IMR-90 (cell line): ENCODE measurements at regions not wholly inside any gene's neighbourhood (a gene's known extent, or its start where the extent isn't known, plus 50 kb on each side); places are given as distances from the start of the nearest gene placed in this dataset.

Experiments used
- ATAC-seq: fragments of 200-7000 bp; cut with Tn5 transposase; 2 replicates; pipeline ENCODE4 v1.9.1; 2020; ENCODE audit warnings: low read depth, mild to moderate bottlenecking, moderate library complexity
- BruUV-seq: library from RNA; stranded (reverse); fragments of 400-500 nt; replicated peaks from 2 replicates; lab custom pipeline; 2021; lab: Mats Ljungman, UMichigan
- CTCF ChIA-PET: fragments of 300-600 bp; formaldehyde crosslinking; extraction: SDS; loops from one replicate; lab custom pipeline; 2021; ENCODE audit warnings: antibody characterized with exemption; lab: Yijun Ruan, JAX
- POLR2A ChIA-PET: fragments of 300-600 bp; sonication (Branson Sonifier 250); formaldehyde crosslinking; loops from one replicate; lab custom pipeline; 2022; ENCODE audit warnings: antibody characterized with exemption; ENCODE audit not compliant: unreplicated experiment; lab: Charles Lee
- DNase-seq: peaks from one replicate; pipeline ENCODE4 v3.0.0; 2013
- H2AFZ ChIP-seq: replicated peaks from 2 replicates; pipeline ENCODE3; 2013; ENCODE audit warnings: low read length, mild to moderate bottlenecking; ENCODE audit not compliant: poor library complexity
- H2AK5ac ChIP-seq: 2 replicates; pipeline ENCODE4 v1.6.1; 2013; ENCODE audit warnings: low read depth, low read length, inconsistent platforms
- H2AK9ac ChIP-seq: replicated peaks from 2 replicates; pipeline ENCODE3; 2013; ENCODE audit warnings: mild to moderate bottlenecking, low read depth, low read length, moderate library complexity; ENCODE audit not compliant: poor library complexity
- H2BK120ac ChIP-seq: 2 replicates; pipeline ENCODE4 v1.6.1; 2013; ENCODE audit warnings: low read depth, low read length, inconsistent platforms
- H2BK15ac ChIP-seq: 3 replicates; pipeline ENCODE4 v1.6.1; 2013; ENCODE audit warnings: low read depth, low read length, inconsistent platforms
- H2BK20ac ChIP-seq: 2 replicates; pipeline ENCODE4 v1.6.1; 2013; ENCODE audit warnings: low read depth, mild to moderate bottlenecking, inconsistent platforms, low read length, moderate library complexity
- H2BK5ac ChIP-seq: 2 replicates; pipeline ENCODE4 v1.6.1; 2013; ENCODE audit warnings: mild to moderate bottlenecking, low read depth, low read length, inconsistent platforms; ENCODE audit not compliant: poor library complexity, severe bottlenecking
- H3K14ac ChIP-seq: replicated peaks from 2 replicates; pipeline ENCODE4 v1.6.1; 2013; ENCODE audit warnings: low read depth, low read length, inconsistent platforms
- H3K18ac ChIP-seq: 2 replicates; pipeline ENCODE4 v1.6.1; 2013; ENCODE audit warnings: low read depth, low read length, control low read depth
- H3K23ac ChIP-seq: 2 replicates; pipeline ENCODE4 v1.6.1; 2013; ENCODE audit warnings: low read depth, low read length, inconsistent platforms
- H3K27ac ChIP-seq: 2 replicates; pipeline ENCODE4 v1.5.1; 2013; ENCODE audit warnings: mild to moderate bottlenecking, control low read depth, low read length; ENCODE audit not compliant: insufficient read depth
- H3K27me3 ChIP-seq: 2 replicates; pipeline ENCODE4 v1.6.1; 2013; ENCODE audit warnings: low read length; ENCODE audit not compliant: control insufficient read depth, insufficient read depth
- H3K36me3 ChIP-seq: 2 replicates; pipeline ENCODE4 v1.6.1; 2013; ENCODE audit warnings: low read length, mixed read lengths; ENCODE audit not compliant: control insufficient read depth, insufficient read depth
- H3K4ac ChIP-seq: 2 replicates; pipeline ENCODE4 v1.6.1; 2013; ENCODE audit warnings: low read depth, low read length, inconsistent platforms
- H3K4me1 ChIP-seq: 2 replicates; pipeline ENCODE4 v1.6.1; 2013; ENCODE audit warnings: low read length, mixed read lengths; ENCODE audit not compliant: control insufficient read depth, insufficient read depth
- H3K4me2 ChIP-seq: 2 replicates; pipeline ENCODE4 v1.6.1; 2013; ENCODE audit warnings: low read depth, mild to moderate bottlenecking, control low read depth, low read length, moderate library complexity
- H3K4me3 ChIP-seq: 2 replicates; pipeline ENCODE4 v1.5.1; 2013; ENCODE audit warnings: low read depth, mild to moderate bottlenecking, control low read depth, low read length, moderate library complexity; ENCODE audit not compliant: insufficient read depth
- H3K56ac ChIP-seq: 2 replicates; pipeline ENCODE4 v1.6.1; 2013; ENCODE audit warnings: low read length, inconsistent platforms; ENCODE audit not compliant: insufficient read depth; ENCODE audit errors: extremely low read depth
- H3K79me1 ChIP-seq, 2 experiments: 2 replicates each; pipeline ENCODE4 v1.6.1; 2013; ENCODE audit warnings: low read length in 2 of 2, inconsistent platforms in 1 of 2, low read depth in 1 of 2
- H3K9ac ChIP-seq: 2 replicates; pipeline ENCODE4 v1.6.1; 2013; ENCODE audit warnings: low read depth, low read length, control low read depth
- H3K9me1 ChIP-seq: 2 replicates; pipeline ENCODE4 v1.6.1; 2013; ENCODE audit warnings: low read length, inconsistent platforms; ENCODE audit not compliant: insufficient read depth
- H3K9me3 ChIP-seq: 2 replicates; pipeline ENCODE4 v1.6.1; 2013; ENCODE audit warnings: low read length; ENCODE audit not compliant: control insufficient read depth, insufficient read depth
- H4K20me1 ChIP-seq: 2 replicates; pipeline ENCODE4 v1.6.1; 2013; ENCODE audit warnings: low read length, inconsistent platforms; ENCODE audit not compliant: insufficient read depth
- H4K5ac ChIP-seq: 2 replicates; pipeline ENCODE4 v1.6.1; 2013; ENCODE audit warnings: mild to moderate bottlenecking, low read depth, low read length, control low read depth
- H4K8ac ChIP-seq, 2 experiments: 2 replicates each; pipeline ENCODE4 v1.6.1; 2013; ENCODE audit warnings: low read depth in 2 of 2, low read length in 2 of 2, control low read depth in 1 of 2, inconsistent platforms in 1 of 2
- H4K91ac ChIP-seq: 2 replicates; pipeline ENCODE4 v1.6.1; 2013; ENCODE audit warnings: low read depth, low read length, inconsistent platforms; ENCODE audit not compliant: insufficient read depth
- BHLHE40 ChIP-seq: fragments of 150-350 bp; IDR thresholded peaks from 2 replicates; pipeline ENCODE4 v1.6.1; 2016; ENCODE audit warnings: mild to moderate bottlenecking, low read depth, low read length
- CEBPB ChIP-seq: IDR thresholded peaks from 2 replicates; pipeline ENCODE4 v1.6.1; 2012; ENCODE audit warnings: low read depth, low read length, improper control_type of control experiment
- CHD1 ChIP-seq: IDR thresholded peaks from 2 replicates; pipeline ENCODE4 v1.6.1; 2012; ENCODE audit warnings: low read depth, low read length, improper control_type of control experiment
- CTCF ChIP-seq: conservative IDR thresholded peaks from 2 replicates; pipeline ENCODE4 v1.5.1; 2012; ENCODE audit warnings: mild to moderate bottlenecking, low read depth, low read length, improper control_type of control experiment
- ELK1 ChIP-seq: fragments of 150-350 bp; IDR thresholded peaks from 2 replicates; pipeline ENCODE4 v1.6.1; 2016; ENCODE audit warnings: low read depth, mild to moderate bottlenecking, low read length, moderate library complexity, borderline replicate concordance
- FOS ChIP-seq: fragments of 150-350 bp; IDR thresholded peaks from 2 replicates; pipeline ENCODE4 v1.6.1; 2016; ENCODE audit warnings: low read depth, low read length
- MAFK ChIP-seq: IDR thresholded peaks from 2 replicates; pipeline ENCODE4 v1.6.1; 2012; ENCODE audit warnings: low read depth, low read length, improper control_type of control experiment
- MAZ ChIP-seq: IDR thresholded peaks from 2 replicates; pipeline ENCODE4 v1.6.1; 2012; ENCODE audit warnings: low read depth, mild to moderate bottlenecking, low read length, improper control_type of control experiment, moderate library complexity, borderline replicate concordance
- MXI1 ChIP-seq: IDR thresholded peaks from 2 replicates; pipeline ENCODE4 v1.6.1; 2012; ENCODE audit warnings: low read depth, mild to moderate bottlenecking, low read length, moderate library complexity, borderline replicate concordance
- NFE2L2 ChIP-seq: fragments of 150-350 bp; IDR thresholded peaks from 2 replicates; pipeline ENCODE4 v1.6.1; 2016; ENCODE audit warnings: low read depth, mild to moderate bottlenecking, low read length
- POLR2A ChIP-seq: IDR thresholded peaks from 2 replicates; pipeline ENCODE4 v1.6.1; 2012; ENCODE audit warnings: mild to moderate bottlenecking, low read depth, low read length
- RAD21 ChIP-seq: IDR thresholded peaks from 2 replicates; pipeline ENCODE4 v1.6.1; 2012; ENCODE audit warnings: low read length, improper control_type of control experiment
- RCOR1 ChIP-seq: IDR thresholded peaks from 2 replicates; pipeline ENCODE4 v1.6.1; 2012; ENCODE audit warnings: mild to moderate bottlenecking, low read length, improper control_type of control experiment; ENCODE audit not compliant: insufficient replicate concordance
- RFX5 ChIP-seq: IDR thresholded peaks from 2 replicates; pipeline ENCODE4 v1.8.0; 2012; ENCODE audit warnings: low read depth, mild to moderate bottlenecking, low read length, moderate library complexity
- SMC3 ChIP-seq: fragments of 150-350 bp; IDR thresholded peaks from 2 replicates; pipeline ENCODE4 v1.6.1; 2016; ENCODE audit warnings: low read depth, mild to moderate bottlenecking, antibody characterized with exemption, low read length, moderate library complexity
- USF2 ChIP-seq: fragments of 150-350 bp; IDR thresholded peaks from 2 replicates; pipeline ENCODE4 v1.6.1; 2017; ENCODE audit warnings: mild to moderate bottlenecking, antibody characterized with exemption, low read length, low read depth
- WGBS, 2 experiments: methylation state at CpG; one replicate each; pipeline versions ENCODE4 v1.1.5 to v1.1.7; 2013; ENCODE audit warnings: missing lambda C conversion rate in 2 of 2; ENCODE audit not compliant: insufficient read length in 1 of 2; ENCODE audit errors: extremely low coverage in 2 of 2; 5-methylcytosine and 5-hydroxymethylcytosine counted together
- dilution Hi-C: fragments of 300-500 bp; cut with HindIII; formaldehyde crosslinking; loops from one replicate; pipeline ENCODE4 v1.14.3; 2018; ENCODE audit warnings: low sequenced_read_pairs; ENCODE audit not compliant: unreplicated experiment
- in situ Hi-C: fragments of 300-500 bp; cut with MboI; formaldehyde crosslinking; loops from 3 replicates; pipeline ENCODE4 v1.14.3; 2019; ENCODE audit warnings: low sequenced_read_pairs, inconsistent platforms, mixed read lengths
- intact Hi-C: fragments of 100-400 bp; cut with micrococcal nuclease; formaldehyde crosslinking; loops from 2 replicates; pipeline ENCODE4 v1.10.0; 2022

GRCh38 chr10:129335942-129336341 lies 131.1 kb upstream of the MGMT start:
- no TSS peak for BruUV-seq
- Histone ChIP-seq H3K56ac (no peak overlapping the region), H3K18ac (no peak overlapping the region), H3K23ac (no peak overlapping the region), H3K4ac (no peak overlapping the region), H2BK15ac (no peak overlapping the region), H4K20me1 (no peaks in the 10 kb centered on the region), H3K36me3 (no peaks in the 10 kb centered on the region), H3K4me2 (no peak overlapping the region), H2BK20ac (no peak overlapping the region), H2AK9ac (no peak overlapping the region), H3K9ac (no peak overlapping the region), H2BK120ac (no peak overlapping the region), H2AFZ (no peak overlapping the region), H3K4me1 (no peaks in the 10 kb centered on the region), H3K79me1 (no peaks in the 10 kb centered on the region), H4K8ac (no peak overlapping the region), H3K27me3 (no peaks in the 10 kb centered on the region), H4K91ac (no peak overlapping the region), H3K9me3 (peaks cover 16% of the 10 kb centered on the region), H2AK5ac (no peak overlapping the region), H4K5ac (no peak overlapping the region), H3K27ac (no peak overlapping the region), H2BK5ac (no peak overlapping the region), H3K14ac (no peak overlapping the region), H3K9me1 (no peaks in the 10 kb centered on the region), H3K4me3 (no peak overlapping the region)
- ATAC-seq (no peak), DNase-seq (no peak)
- POLR2A ChIA-PET, result no interaction called here
- TF ChIP-seq SMC3 (no peak), USF2 (no peak), RAD21 (no peak), MAZ (no peak), RFX5 (no peak), CTCF (no peak), POLR2A (no peak), MXI1 (no peak), FOS (no peak), CHD1 (no peak), MAFK (no peak), ELK1 (no peak), CEBPB (no peak), NFE2L2 (no peak), RCOR1 (no peak), BHLHE40 (no peak)
- CTCF ChIA-PET, result no interaction called here
- WGBS, 2 experiments, result 72% methylated on average over 2 of the region's 5 CpGs; no CpG with 5 or more reads in 1 of the 2 experiments
- in situ Hi-C loops, result no loop called here
- dilution Hi-C loops, result no loop called here
- intact Hi-C loops, result no loop called here
